ENCODE measurements at regions not wholly inside any gene's neighbourhood (a gene's known extent, or its start where the extent isn't known, plus 50 kb on each side); places are given as distances from the start of the nearest gene placed in this dataset.

DNA sequence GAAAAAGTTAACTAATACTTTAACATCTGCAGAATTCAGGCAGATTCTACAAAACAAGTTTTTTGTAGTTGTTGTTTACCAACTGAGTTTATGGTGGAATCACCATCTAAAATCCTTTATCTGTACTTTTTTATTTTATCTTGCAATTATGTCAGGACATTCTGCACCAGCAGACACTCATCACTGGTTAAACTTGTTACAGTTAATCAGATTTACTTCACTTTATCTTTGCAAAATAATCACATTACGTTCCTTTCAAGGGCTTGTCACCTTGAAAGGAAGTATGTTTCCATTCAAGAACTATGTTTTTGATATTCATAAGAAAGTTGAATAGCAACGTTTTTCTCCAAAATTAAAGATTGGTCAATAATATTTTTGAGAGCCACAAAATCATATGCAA lies 796.6 kb upstream of the ROBO1 start:
- no peak for DNase-seq

DNA sequence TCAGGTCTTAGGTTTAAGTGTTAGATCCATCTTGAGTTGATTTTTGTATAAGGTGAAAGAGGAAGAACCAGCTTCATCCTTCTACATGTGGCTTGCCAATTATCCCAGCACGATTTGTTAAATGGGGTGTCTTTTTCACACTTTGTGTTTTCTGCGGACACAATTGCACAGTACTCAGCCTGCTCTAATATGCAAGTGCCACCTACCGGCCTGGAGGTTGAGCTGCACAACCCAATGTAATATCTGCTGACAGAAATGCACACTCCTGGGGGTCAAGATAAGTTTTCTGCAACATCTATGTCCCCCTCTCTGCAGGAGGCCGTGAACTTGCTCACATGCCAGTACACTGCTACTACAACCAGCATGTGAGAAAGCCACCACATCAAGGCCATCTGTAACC lies 791.9 kb upstream of the ROBO1 start:
- DNase-seq: no peak

DNA sequence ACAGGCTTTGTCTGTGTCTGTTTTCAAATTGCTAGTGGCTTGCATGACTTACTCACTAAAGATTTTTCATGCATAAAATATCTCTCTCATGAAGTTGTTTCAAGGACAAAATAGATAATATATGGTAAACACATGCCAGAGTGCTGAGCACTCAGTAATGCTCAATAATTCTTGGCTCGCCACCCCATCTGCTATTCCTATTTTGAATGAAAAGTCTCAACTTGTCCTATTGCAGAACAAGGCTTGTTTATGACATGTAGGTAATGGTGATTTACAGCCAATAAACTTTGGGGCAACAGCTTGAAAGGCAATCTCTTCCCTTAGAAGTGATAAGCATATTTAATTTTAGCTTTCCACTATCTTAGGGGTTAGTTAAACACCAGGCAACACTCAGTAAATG lies 789.0 kb upstream of the ROBO1 start:
- no peak for DNase-seq

DNA sequence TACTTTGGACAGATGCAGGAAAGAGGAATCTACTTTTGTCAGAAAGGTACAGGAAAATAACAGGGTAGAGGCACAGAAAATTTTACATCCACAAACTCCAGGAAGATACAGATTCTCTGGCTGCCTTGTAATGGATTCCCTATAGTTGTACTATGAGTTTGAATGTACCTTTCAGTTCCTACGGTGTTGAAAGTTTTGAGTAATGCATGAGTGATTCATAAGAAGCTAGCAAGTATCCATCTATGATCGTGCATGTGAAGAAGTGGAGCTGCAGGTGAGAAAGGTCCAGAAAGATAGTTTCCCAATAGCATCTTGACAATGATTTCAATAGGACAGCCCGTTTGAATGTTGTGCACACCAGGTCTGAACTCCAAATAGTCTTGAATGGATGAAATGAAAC lies 786.5 kb upstream of the ROBO1 start:
- no peak for DNase-seq

DNA sequence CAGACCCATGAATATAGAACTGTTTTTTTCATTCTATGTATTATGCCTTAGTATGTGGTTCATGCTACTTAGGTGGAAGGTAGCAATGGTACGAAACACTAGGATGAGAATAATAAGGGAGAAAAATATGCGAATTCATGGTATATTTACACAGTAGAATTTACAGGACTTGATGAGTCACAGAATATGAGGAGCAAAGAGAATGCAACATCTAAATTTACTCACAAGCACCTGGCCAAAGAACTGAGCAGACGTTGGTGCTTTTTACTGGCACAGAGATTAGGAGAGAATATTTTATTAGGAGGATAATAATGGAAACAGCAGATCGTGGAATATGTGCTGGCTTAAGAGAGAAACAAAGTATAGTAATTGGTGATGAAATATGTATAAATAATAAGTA lies 785.4 kb upstream of the ROBO1 start:
- DNase-seq: no peak

DNA sequence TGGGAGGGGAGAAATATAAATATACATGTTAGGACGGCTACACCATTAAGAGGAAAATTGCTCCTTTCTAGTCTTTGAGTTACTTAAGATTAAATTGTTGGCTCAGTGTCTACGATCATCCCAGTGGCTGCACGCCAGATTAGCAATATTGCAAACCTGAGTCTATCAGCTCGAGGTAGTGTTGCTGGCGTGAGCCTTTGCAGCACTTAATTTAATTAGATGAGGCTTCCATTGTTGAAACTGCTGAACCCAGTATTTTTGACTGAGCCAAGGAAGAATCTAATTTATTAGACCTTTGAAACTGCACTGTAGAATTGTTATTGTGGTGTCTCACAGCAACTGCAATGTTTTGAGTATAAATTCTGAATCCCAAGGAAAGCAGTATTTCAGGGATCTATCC lies 782.4 kb upstream of the ROBO1 start:
- no peak for DNase-seq

DNA sequence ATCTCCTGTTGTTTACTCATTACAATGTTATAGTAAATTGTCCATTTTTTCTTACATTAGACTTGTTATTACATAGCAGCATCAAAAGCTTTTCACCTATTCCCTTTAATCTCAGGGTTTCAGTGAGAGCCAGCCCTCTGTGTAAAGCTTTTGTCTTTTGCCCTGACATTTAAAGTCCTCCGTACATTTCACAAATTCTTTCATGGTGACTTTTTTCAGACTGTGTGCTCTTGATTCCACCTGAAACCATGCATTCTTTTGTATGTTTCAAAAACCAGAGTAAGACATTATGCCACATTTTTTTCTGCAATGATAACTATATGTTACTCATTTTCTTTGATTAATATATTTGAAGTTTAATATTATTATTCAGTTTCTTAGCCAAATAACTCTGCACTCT lies 781.4 kb upstream of the ROBO1 start:
- DNase-seq: no peak

DNA sequence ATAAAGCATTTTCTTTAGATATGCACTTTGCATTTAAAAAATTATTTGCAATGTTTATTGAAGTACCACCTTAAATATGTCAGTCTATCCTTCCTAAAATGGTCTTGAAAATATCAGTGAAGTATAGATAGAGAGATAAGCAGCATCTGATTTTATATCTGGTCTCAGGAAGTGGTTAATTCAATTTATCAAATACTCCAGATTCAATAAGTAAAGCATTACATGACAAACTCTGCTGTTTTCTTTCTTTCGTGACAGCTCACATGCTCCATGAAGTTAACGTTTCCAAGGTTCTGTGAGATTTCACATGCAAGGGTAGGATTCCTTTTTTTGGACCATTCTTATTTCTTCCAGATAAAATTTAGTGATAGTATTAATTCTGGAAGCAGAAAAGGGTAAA lies 775.4 kb upstream of the ROBO1 start:
- DNase-seq: no peak

DNA sequence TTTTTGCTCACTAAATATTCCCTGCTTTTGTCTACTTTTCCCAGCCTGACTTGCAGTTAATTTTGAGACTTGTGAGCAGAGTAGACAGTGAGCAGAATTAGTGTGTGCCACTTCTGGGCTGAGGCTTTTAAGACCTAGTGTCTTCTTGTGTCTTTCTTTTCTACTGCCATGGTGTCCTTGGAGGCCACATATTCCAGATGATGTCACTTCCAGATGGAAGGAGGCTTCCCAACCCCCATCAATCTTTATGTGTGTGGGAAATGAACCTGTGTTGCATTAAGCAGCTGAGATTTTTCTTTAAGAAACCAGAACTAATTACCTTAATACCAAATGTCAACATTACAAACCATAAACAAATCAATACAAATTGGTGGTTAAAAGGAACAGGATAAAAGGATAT lies 774.7 kb upstream of the ROBO1 start:
- no peak for DNase-seq

DNA sequence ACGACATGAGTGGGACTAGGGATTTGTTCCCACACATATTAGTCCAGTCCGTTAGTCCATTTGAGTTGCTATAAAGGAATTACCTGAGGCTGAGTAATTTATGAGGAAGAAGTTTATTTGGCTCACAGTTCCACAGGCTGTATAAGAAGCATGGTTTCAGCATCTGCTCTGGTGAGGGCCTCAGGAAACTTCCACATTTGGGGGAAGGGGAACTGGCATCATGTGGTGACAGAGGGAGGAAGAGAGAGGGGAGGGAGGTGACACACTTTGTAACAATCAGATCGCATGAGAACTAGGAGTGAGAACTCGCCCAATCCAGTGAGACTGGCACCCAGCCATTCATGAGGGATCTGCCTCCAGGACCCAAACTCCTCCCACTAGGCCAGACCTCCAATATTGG lies 769.9 kb upstream of the ROBO1 start:
- no peak for DNase-seq

DNA sequence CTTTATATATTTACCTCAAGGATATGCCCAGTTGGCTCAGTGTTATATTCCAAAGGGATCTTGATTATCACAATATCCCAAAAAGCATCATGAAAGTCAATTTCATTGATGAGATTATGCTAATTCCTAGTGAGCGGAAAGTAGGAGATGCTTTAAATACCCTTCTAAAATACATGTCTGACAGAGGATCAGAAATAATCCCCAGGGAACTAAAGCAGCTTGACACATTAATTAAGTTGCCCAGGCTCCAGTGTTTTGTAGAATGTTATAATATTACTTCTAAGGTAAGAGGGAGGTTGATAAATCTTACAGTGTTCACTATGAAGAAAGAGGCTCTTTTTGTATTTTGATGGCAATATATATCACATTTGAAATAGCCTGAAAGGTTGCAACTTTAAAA lies 767.5 kb upstream of the ROBO1 start:
- DNase-seq: no peak

DNA sequence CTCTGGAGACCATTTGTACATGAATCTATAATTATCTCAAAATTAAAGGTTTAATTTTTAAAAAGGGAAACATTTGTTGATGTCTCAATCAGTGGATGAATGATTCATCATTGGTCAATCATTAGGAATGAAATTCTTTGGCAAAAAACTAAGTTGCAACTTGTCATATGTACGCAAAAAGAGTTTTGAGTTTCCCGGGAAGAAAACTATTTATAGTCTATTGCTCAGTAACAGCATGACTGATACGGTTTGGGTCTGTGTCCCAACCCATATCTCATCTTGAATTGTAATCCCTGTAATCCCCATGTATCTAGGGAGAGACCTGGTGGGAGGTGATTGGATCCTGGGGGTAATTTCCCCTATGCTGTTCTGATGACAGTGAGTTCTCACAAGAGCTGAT lies 765.8 kb upstream of the ROBO1 start:
- no peak for DNase-seq

DNA sequence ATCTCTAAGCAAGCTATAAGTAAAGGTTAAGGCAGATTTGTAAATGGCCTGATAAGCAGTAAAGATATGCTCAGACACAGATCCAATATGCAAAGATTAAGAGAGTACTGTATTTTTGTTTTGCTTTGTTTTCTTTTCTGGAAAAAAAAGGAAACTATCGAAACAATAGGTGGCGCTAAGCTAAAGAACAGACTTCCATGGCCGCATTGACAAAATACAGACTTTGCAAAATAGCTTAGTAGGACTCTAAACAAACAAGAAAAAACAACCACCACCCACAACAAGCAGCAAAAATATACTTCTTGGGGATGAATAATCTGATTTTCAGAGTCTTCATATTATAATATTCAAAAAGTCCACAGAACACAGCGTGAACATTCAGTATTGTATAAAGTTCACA lies 758.4 kb upstream of the ROBO1 start:
- DNase-seq: no peak

DNA sequence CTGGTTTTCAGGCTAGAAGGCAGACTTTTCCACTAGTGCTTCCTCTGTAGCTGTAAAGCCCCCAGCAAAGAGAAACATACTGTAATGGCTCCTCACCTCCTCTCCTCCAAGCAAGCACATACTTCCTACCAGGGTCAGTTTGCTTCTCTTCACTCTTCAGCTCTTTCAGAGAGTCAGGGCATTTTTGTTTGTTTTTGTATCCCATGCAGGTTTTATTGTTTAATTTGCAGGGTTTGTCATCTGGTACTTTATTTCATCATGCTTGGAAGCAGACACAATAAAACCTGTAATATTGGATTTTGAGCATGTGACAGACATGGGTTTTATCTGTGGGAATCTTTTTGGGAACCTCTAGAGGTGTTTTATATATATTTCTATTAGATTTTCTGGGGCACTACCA lies 753.3 kb upstream of the ROBO1 start:
- DNase-seq: no peak

DNA sequence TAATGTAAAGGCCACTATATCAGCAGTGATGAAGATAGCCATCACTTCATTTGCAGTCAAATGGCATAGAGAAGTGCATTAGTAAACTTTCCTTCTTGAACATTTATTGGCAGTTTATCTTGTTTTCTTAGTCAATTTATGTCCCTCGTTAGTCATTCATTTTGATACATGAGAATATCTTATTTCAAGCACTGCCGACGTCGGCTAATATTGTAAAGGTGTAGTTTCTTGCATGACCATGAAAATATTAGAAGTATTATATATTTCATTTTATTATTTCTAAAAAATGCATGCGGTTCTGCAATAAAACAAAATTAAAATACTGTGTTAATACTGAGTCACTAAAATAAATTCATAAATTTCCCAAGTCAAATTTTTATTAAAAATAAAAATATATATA lies 751.6 kb upstream of the ROBO1 start:
- DNase-seq: no peak

DNA sequence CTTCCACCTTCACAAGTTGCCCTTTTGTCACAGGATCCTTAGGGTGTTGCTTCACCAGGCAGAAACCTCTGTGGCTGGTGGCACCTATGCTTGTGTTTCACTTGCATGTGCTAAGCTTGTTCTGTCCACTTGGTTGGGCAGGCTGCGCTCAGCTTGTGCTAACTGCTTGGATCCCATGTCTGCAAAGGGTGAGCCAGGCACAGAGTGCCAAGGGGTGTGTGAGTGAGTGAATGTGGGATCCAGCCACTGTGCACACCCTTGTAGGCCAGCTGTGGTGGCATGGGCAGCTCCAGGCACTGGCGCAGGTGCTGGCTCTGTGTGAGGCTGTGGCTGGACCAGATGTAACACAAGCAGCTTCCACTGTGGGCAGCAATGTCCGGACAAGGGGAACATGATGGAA lies 728.7 kb upstream of the ROBO1 start:
- no peak for DNase-seq

DNA sequence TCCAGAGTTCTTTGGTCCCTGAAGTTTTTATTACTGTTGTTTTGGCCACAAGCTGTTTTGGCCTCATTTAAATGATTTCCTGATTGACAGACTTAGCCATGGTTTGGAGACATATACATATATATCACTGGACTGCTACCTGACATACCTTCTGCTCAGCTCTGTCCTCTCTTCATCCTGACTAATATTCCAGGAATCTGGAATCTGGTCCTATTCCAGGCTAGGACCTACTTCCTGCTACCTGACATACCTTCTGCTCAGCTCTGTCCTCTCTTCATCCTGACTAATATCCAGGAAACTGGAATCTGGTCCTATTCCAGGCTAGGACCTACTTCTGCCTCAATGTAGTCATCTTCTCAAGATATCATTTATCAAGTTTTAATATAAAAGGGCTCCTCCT lies 724.4 kb upstream of the ROBO1 start:
- no peak for DNase-seq

DNA sequence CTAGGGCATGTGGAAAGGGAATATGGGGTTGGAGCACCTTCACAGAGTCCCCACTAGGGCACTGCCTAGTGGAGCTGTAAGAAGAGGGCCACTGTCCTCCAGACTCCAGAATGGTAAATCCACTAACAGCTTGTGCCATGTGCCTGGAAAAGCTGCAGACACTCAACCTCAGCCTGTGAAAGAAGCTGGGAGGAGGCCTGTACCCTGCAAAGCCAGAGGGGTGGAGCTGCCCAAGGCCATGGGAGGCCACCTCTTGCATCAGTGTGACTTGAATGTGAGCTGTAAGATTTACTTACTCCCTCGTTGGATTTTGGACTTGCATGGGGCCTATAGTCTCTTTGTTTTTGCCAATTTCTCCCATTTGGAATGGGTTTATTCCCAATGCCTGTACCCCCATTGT lies 705.2 kb upstream of the ROBO1 start:
- DNase-seq: no peak

DNA sequence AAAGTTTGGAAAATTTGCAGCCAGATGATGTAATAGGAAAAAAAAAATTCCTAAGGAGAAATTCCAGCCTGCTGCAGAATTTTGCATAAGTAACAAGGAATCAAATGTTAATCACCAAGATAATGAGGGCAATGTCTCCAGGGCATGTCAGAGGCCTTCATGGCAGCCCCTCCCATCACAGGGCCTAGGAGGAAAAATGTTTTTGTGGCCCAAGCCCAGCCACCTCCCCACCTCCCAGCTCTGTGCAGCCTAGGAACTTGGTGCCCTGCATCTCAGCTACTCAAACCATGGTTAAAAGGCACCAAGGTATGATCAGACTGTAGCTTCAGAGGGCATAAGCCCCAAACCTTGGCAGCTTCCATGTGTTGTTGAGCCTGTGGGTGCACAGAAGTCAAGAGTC lies 704.7 kb upstream of the ROBO1 start:
- DNase-seq: no peak

DNA sequence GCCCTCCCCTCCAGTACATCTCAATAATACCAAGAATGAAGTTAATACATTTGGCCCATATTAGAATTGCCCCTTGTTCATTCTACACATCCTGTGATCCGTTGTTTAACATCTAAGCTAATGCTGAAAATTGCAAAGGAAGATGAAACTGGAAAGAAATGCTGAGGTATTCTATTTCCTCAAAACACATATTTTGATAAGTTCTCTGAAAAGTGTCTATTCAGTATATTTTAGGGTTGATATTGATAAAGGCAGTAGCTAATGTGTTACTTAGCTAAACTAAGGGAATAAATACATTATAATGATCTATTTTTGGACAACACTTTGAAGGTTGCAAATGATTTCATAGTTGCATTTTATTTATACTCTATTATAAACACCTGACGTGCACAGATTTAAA lies 702.6 kb upstream of the ROBO1 start:
- DNase-seq: no peak

DNA sequence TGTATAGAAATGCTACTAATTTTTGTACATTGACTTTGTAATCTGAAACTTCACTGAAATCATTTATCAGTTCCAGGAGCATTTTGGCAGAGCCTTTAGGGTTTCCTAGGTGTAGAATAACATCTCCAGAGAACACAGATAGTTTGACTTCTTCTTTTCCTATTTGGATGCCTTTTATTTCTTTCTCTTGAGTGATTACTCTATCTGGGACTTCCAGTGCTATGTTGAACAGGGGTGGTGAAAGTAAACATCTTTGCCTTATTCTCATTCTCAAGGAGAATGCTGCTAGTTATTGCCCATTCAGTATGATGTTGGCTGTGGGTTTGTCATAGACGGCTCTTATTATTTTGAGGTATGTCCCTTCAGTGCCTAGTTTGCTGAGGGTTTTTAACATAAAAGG lies 697.9 kb upstream of the ROBO1 start:
- no peak for DNase-seq

DNA sequence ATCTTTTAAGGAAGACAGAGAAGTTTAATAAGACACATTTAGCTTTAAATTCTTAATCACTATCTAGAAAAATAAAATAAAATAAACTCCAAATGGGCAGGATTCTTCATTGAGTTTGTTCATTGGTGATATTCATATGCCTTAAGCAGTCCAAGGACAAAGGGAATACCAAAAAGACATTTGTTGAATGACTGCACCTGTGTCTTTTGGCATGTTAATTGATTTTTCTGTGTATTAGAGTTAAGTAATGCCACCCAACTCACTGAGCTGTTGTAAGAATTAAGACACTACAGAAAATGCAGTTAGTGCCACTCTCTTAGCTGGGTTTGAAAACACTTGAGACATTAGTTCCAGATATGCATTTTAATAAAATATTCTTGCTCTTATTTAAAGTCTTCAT lies 683.6 kb upstream of the ROBO1 start:
- DNase-seq: no peak

DNA sequence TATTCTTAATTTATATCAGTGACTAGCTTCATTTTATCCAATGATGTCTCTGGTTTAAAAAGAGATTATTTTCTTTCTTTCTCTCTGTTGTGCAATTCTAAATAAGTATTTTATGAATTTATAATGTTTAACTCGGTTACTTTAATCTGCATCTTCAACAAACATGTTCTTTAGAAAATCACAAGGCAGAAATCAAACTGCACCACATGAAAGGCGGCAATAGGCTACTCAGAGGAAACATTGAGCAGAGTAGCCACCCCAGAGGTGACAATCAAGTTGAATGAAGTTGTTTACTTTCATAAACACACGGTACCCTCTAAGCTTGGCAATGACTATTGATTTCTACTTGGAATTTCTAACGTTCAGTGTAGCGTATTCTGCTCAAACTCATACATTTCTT lies 677.8 kb upstream of the ROBO1 start:
- DNase-seq: no peak

DNA sequence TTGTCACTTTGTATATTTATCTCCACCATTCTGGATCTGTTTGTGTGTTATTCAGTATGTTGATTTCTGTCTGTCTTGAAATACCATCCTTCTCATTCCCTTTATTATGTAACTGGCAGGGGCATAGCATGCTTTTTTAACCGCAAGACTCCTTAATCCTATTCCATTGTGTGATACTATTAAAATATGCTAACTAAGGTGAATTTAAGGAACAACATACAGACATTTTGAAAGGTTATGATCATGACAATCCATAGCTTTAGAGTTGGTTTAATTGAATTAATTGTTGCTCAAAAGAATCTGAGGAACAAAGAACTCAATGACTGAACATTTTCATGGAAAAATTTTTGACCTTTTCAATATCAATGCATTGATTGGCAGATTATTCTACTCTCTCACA lies 677.3 kb upstream of the ROBO1 start:
- DNase-seq: no peak

DNA sequence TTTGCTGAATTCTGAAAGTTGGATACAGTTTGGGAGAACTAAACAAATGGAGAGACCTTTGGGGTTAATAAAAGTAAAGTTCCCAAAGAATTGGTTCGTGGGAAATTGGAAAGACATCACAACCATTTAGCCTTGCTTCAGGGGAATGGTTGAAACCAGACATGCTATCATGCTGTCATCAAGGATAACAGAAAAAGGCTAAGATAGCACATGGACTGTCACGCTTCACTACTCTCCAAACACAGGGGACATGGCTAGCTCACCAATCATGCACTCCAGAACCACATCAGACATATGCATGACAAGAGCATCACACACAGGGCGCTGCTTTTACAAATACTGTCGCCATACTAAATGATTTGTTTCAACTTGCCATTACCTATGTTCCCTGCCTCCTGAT lies 671.7 kb upstream of the ROBO1 start:
- DNase-seq: no peak

DNA sequence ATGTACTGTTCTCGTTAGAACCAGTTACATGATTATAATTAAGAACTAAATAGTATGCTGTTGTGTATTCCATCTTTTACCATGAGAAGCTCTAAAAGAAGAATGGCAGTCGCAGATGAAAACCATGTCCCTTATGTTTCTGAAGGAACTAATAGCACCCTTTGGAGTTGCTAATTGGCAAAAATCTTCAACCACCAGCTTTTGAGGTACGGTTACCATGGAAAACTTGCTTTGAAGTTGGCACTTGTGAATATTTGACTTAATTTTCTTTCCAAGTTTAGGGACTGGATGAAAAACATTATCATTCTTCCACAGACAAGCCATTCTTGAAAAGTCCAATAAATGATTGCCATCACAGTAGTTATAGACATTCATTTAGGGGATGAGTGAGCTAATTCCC lies 666.6 kb upstream of the ROBO1 start:
- DNase-seq: no peak

DNA sequence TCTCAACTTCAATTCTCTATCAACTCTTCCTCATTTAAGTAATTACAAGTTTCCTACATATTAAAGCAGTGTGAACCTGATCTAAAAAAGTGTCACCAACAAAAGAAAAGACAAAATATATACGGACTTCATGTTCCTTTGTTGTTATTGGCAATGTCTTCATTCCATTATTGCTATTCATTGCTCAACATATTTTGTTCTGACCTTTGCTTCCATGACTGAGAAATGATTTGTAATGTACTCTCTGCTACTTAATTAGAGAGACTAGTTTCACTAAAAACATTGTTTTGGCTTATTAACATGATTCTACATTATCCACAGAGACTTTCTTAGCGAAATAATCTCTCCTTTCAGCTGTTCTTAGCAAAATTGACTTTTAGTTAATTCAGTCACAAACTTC lies 657.2 kb upstream of the ROBO1 start:
- no peak for DNase-seq
